Heart right ventricle (tissue), 16 donors: ENCODE measurements at regions not wholly inside any gene's neighbourhood (a gene's known extent, or its start where the extent isn't known, plus 50 kb on each side); places are given as distances from the start of the nearest gene placed in this dataset.
A peak's percentile ranks its signal among the peaks of the same experiment; 100 is the strongest.

Experiments
- ATAC-seq, 8 donors: fragments of 200-7000 bp; cut with Tn5 transposase; one replicate each; pipeline ENCODE4 v1.9.1; 2020; ENCODE audit warnings: mild to moderate bottlenecking in 8 of 8, moderate library complexity in 8 of 8, moderate number of reproducible peaks in 1 of 8
- DNase-seq, 2 donors: peaks; one replicate each; pipeline ENCODE4 v3.0.0-alpha.2; 2020
- H3K27ac ChIP-seq, 10 donors: fragments of 200-600 bp; sonication (generic) in 2 of 10; one replicate each; pipeline versions ENCODE4 v1.5.0 to v1.8.0; 2020 to 2022; ENCODE audit warnings: mild to moderate bottlenecking in 3 of 10
- H3K27me3 ChIP-seq, 7 donors: fragments of 200-600 bp; one replicate each; pipeline ENCODE4 v1.8.0; 2021 to 2022; ENCODE audit warnings: mild to moderate bottlenecking in 2 of 7
- H3K36me3 ChIP-seq, 9 donors: fragments of 200-600 bp; sonication (generic) in 1 of 9; one replicate each; pipeline versions ENCODE4 v1.5.0 to v1.8.0; 2020 to 2022; ENCODE audit warnings: mild to moderate bottlenecking in 2 of 9
- H3K4me1 ChIP-seq, 9 donors: fragments of 200-600 bp; sonication (generic) in 1 of 9; one replicate each; pipeline versions ENCODE4 v1.5.0 to v1.8.0; 2020 to 2022; ENCODE audit warnings: mild to moderate bottlenecking in 4 of 9
- H3K4me3 ChIP-seq, 10 donors: fragments of 200-600 bp; sonication (generic) in 2 of 10; one replicate each; pipeline versions ENCODE4 v1.5.0 to v1.8.0; 2020 to 2022; ENCODE audit warnings: mild to moderate bottlenecking in 7 of 10, moderate library complexity in 2 of 10
- H3K9me3 ChIP-seq, 11 donors: fragments of 200-600 bp in 10 of 11; sonication (generic) in 2 of 11; one replicate each; pipeline versions ENCODE4 v1.5.0 to v1.8.0; 2013 to 2022; ENCODE audit warnings: mild to moderate bottlenecking in 2 of 11, control low read depth in 1 of 11, moderate library complexity in 1 of 11
- CTCF ChIP-seq, 9 donors: fragments of 200-600 bp; sonication (generic) in 2 of 9; IDR thresholded peaks; one replicate each; pipeline versions ENCODE4 v1.5.0 to v1.8.0; 2021 to 2022; ENCODE audit warnings: antibody characterized with exemption in 9 of 9, mild to moderate bottlenecking in 5 of 9, moderate library complexity in 1 of 9
- WGBS, 2 donors: extraction: QIAGEN DNeasy Blood & Tissue Kit; methylation state at CpG; one replicate each; pipeline ENCODE4 v1.1.7; 2013; ENCODE audit warnings: inconsistent platforms in 1 of 2; 5-methylcytosine and 5-hydroxymethylcytosine counted together
- intact Hi-C, 10 donors: fragments of 100-400 bp; cut with DNase I; formaldehyde crosslinking; loops; one replicate each; pipeline versions ENCODE4 v1.11.1 to v1.14.2; 2022
- donor health status: Arrhythmogenic right ventricular cardiomyopathy.
- donor health status: ischemic (EF 13 %, LVEDD 7.1; RV severe dilation, severe dysfunction).
- donor health status: healthy with polysubstance abuse.
- donor health status: DM: no; HTN: yes; CAD: no.
- donor health status: DM: no; HTN: no; CAD: no.
- donor health status: ischemic (EF 25% LVEDD 6.9; RV normal size, moderate dysfunction).
- donor health status: ischemic (EF 25% LVEDD 5.7; RV mildly dilated, moderate dysfunction).
- donor health status: healthy.
- donor health status: DM: yes; HTN: yes; CAD: no.
- donor health status: Ischemic cardiomyopathy.
- donor health status: ischemic (EF 35%, LVEDD 5.7; RV mildly dilated, moderate dysfunction).
- donor health status: nonischemic (EF 11% LVEDD 7.7; RV severe dilation, severe dysfunction).
- donor health status: DM: yes; HTN: yes; CAD: no.
- donor health status: PGD.
- donor health status: ischemic (EF 29% LVEDD 5.4; RV normal size, mild dysfunction).
- donor health status: nonischemic (EF 23%, LVEDD 6.1; RV moderate dilation, normal function).

DNA sequence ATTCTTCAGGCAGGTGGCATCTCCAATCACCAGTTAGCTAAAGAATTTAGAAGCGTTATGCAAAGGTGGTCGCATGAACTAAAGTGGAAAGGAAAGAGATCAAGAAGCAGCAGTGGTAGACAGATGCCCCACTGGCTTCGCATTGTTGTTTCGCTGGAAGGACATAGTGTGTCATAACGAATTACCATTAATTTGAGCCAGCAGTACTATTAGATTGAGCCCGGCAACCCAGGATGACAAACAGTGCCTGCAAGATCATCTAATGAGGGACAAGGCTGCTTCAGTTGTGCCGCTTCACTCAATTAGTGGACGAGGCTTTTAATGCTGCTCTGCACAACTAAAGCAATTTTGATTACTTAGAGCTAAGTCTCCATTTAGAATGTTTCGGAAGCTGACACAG, 274.5 kb upstream of the SOX5 start:
- Histone ChIP-seq H3K36me3 (no peaks in the 10 kb centered on the region), H3K4me1 (peaks cover 0 to 12% (median 0%) of the 10 kb centered on the region in 9 donors), H3K9me3 (no peaks in the 10 kb centered on the region), H3K27ac (no peak overlapping the region), H3K27me3 (no peaks in the 10 kb centered on the region), H3K4me3 (no peak overlapping the region)
- no peak for ATAC-seq
- DNase-seq = no peak
- intact Hi-C loops = no loop called here
- 93 to 96% methylated on average over 9 of the region's 9 CpGs for WGBS, 2 donors
- no peak for TF ChIP-seq CTCF (IDR thresholded peaks at IDR 0.05)

GRCh38 chr12:24222968-24223367, 273.5 kb upstream of the SOX5 start:
- Histone ChIP-seq H3K27ac (no peak overlapping the region), H3K27me3 (no peaks in the 10 kb centered on the region), H3K9me3 (no peaks in the 10 kb centered on the region), H3K4me3 (no peak overlapping the region), H3K36me3 (no peaks in the 10 kb centered on the region), H3K4me1 (peaks cover 0 to 12% (median 0%) of the 10 kb centered on the region in 9 donors)
- WGBS, 2 donors = 68 to 69% methylated on average over 1 of the region's 1 CpG
- no peak for TF ChIP-seq CTCF (IDR thresholded peaks at IDR 0.05)
- DNase-seq = no peak
- ATAC-seq = peak in 1 of 8 donors; percentile 37
- intact Hi-C loops = no loop called here

DNA sequence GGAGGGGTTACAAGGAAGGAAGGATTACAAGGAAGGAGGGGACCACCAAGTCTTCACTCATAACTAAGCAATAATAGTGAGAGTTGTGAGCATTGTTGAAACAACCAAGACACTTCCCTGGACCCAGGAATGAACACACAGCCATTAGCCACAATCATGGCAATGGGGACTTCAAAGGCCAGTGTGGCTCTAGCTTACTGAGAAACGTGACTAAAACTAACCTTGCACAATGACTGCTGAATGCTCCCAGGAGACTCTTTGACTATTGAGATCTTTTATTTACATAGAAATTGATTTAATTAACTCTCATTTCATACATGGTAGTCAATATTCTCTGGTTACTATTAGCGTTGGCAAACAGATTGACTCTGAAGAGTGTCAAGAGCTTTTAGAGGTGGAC, 263.0 kb upstream of the SOX5 start:
- ATAC-seq (no peak), DNase-seq (no peak)
- TF ChIP-seq CTCF (IDR thresholded peaks at IDR 0.05) = no peak
- peaks cover 0 to 11% (median 0%) of the 10 kb centered on the region in 11 donors for H3K9me3 ChIP-seq
- no peaks in the 10 kb centered on the region for H3K27me3 ChIP-seq
- intact Hi-C loops = loop anchor here in 1 of 10 donors (10.0 kb wide), 1 partner anchor 202 kb away; no protein-coding TSS in a partner anchor
- H3K36me3 ChIP-seq = no peaks in the 10 kb centered on the region
- 77 to 80% methylated on average over 2 of the region's 2 CpGs for WGBS, 2 donors
- no peak overlapping the region for H3K4me3 ChIP-seq
- H3K4me1 ChIP-seq = no peaks in the 10 kb centered on the region
- no peak overlapping the region for H3K27ac ChIP-seq

GRCh38 chr12:24206621-24207020, 257.2 kb upstream of the SOX5 start:
- Histone ChIP-seq H3K4me3 (no peak overlapping the region), H3K36me3 (no peaks in the 10 kb centered on the region), H3K27me3 (no peaks in the 10 kb centered on the region), H3K9me3 (peaks cover 0 to 12% (median 0%) of the 10 kb centered on the region in 11 donors), H3K4me1 (no peaks in the 10 kb centered on the region), H3K27ac (no peak overlapping the region)
- no peak for DNase-seq
- intact Hi-C loops = no loop called here
- TF ChIP-seq CTCF (IDR thresholded peaks at IDR 0.05) = no peak
- 38 to 56% methylated on average over 2 of the region's 2 CpGs for WGBS, 2 donors
- peak in 1 of 8 donors; percentile 53 for ATAC-seq
